GM12801 (cell line): ENCODE measurements at regions not wholly inside any gene's neighbourhood (a gene's known extent, or its start where the extent isn't known, plus 50 kb on each side); places are given as distances from the start of the nearest gene placed in this dataset.

Experiments
- CTCF ChIP-seq: IDR thresholded peaks from one replicate; pipeline ENCODE4 v1.5.1; 2011; ENCODE audit warnings: control low read depth; ENCODE audit not compliant: insufficient read length; ENCODE audit errors: extremely low read depth

GRCh38 chr1:87620807-87621206, 292.1 kb downstream of the LMO4 start:
- TF ChIP-seq CTCF: no peak

- no peak for TF ChIP-seq CTCF
Observed at GRCh38 chr1:87629673-87630072, 301.0 kb downstream of the LMO4 start.

GRCh38 chr1:87632232-87632631, 303.6 kb downstream of the LMO4 start:
- no peak for TF ChIP-seq CTCF

DNA sequence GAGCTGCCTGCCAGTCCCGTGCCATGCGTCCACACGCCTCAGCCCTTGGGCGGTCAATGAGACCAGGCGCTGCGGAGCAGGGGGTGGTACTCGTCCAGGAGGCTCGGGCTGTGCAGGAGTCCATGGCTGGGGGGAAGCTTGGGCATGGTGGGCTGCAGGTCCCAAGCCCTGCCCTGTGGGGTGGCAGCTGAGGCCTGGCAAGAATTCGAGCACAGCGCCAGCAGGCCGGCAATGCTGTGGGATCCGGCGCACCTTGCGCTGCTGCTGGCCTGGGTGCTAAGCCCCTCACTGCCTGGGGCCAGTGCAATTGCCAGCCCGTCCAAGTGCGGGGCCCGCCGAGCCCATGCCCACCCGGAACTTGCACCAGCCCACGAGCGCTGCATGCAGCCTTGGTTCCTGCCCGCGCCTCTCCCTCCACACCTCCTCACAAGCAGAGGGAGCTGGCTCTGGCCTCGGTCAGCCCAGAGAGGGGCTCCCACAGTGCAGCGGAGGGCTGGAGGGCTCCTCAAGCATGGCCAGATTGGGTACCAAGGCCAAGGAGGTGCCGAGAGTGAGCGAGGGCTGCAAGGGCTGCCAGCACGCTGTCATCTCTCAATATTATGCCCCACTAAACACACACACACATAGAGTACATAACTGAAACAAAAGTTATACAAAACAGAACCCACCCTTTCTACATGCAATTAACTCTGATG, 307.7 kb downstream of the LMO4 start:
- no peak for TF ChIP-seq CTCF

- no peak for TF ChIP-seq CTCF
Observed at GRCh38 chr1:87638636-87639035, 310.0 kb downstream of the LMO4 start.

DNA sequence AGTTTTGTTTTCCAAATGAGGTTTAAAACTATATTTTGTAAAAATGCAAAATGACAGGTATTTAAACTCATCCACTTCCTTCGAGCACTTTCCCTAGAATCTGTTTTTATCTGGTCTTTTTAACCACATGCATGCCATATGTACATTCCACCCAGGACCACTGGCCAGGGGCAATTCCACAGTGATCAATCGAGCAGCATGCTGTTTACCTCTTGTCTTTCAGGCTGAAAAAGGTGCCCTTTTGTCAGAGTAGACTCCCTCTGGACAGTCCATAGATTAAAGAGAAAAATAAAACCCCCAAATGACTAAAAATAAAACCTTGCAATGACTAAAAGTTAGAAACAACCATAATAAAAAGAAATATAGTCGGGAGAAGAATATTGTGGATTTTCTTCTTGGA, 313.3 kb downstream of the LMO4 start:
- no peak for TF ChIP-seq CTCF

GRCh38 chr1:87642581-87643221, 314.0 kb downstream of the LMO4 start:
- no peak for TF ChIP-seq CTCF
